ENCODE measurements at regions not wholly inside any gene's neighbourhood (a gene's known extent, or its start where the extent isn't known, plus 50 kb on each side); places are given as distances from the start of the nearest gene placed in this dataset.

DNA sequence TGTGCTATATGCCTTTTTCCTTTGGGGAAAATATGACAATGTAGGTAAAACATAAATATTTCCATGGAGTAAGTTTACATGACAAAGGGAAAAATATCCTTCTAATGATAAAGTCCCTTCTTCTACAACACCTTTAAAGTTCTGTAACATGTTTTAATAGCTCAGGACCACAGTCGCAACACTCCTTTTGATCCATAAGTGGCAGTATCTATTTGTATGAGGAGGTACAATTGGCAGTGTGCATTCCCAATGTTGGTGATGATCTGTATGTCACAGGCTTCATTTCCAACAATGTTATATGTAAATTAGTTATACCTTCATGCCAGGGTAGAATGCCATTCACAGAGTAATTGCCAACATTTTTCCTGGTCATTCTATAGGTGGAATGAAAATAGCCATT lies 127.1 kb upstream of the CCNH start:
- WGBS, 2 donors, result 82 to 93% methylated on average over 1 of the region's 1 CpG

DNA sequence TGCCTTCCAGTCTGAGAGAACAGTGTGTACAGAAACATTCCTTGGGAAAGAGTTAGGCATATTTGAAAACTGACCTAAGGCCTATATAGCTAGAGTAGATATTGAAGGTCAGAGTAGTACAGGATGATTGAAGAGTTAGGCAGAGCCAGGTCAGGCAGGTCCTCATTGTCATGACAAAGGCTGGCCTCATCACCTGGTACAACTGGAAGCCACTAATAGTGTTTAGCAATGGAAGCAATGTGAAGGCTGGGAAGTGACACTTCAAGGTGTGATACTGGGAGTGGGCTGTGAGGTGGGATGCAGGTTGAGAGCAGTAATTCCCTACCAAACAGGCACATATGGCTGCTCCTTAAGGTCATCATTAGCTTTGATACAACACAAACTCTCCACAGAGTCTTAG lies 123.6 kb upstream of the CCNH start:
- TF ChIP-seq, protein P1, sequence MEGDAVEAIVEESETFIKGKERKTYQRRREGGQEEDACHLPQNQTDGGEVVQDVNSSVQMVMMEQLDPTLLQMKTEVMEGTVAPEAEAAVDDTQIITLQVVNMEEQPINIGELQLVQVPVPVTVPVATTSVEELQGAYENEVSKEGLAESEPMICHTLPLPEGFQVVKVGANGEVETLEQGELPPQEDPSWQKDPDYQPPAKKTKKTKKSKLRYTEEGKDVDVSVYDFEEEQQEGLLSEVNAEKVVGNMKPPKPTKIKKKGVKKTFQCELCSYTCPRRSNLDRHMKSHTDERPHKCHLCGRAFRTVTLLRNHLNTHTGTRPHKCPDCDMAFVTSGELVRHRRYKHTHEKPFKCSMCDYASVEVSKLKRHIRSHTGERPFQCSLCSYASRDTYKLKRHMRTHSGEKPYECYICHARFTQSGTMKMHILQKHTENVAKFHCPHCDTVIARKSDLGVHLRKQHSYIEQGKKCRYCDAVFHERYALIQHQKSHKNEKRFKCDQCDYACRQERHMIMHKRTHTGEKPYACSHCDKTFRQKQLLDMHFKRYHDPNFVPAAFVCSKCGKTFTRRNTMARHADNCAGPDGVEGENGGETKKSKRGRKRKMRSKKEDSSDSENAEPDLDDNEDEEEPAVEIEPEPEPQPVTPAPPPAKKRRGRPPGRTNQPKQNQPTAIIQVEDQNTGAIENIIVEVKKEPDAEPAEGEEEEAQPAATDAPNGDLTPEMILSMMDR (IDR thresholded peaks at IDR 0.05), result no peak
- TF ChIP-seq POLR2A (IDR thresholded peaks at IDR 0.05), result no peak
- no peak for TF ChIP-seq POLR2AphosphoS5 (IDR thresholded peaks at IDR 0.05)
- TF ChIP-seq EP300 (IDR thresholded peaks at IDR 0.05), result no peak
- no peak overlapping the region for H3K4me3 ChIP-seq
- H3K9me3 ChIP-seq, result no peaks in the 10 kb centered on the region
- DNase-seq, result no peak
- no peaks in the 10 kb centered on the region for H3K27me3 ChIP-seq
- no peaks in the 10 kb centered on the region for H3K36me3 ChIP-seq
- no peaks in the 10 kb centered on the region for H3K4me1 ChIP-seq
- no peak for ATAC-seq (ENCODE audit: low FRiP score in 2 of 2)
- no peak overlapping the region for H3K27ac ChIP-seq

More for the DNA sequence above, 127.1 kb upstream of the CCNH start:
- Histone ChIP-seq H3K9me3 (no peaks in the 10 kb centered on the region), H3K27me3 (no peaks in the 10 kb centered on the region), H3K27ac (no peak overlapping the region), H3K36me3 (no peaks in the 10 kb centered on the region), H3K4me1 (no peaks in the 10 kb centered on the region), H3K4me3 (no peak overlapping the region)
- DNase-seq (no peak), ATAC-seq (ENCODE audit: low FRiP score in 2 of 2) (no peak)
- TF ChIP-seq EP300 (IDR thresholded peaks at IDR 0.05), result no peak
- TF ChIP-seq POLR2A (IDR thresholded peaks at IDR 0.05), result no peak
- TF ChIP-seq, protein P1 (IDR thresholded peaks at IDR 0.05), result no peak
- no peak for TF ChIP-seq POLR2AphosphoS5 (IDR thresholded peaks at IDR 0.05)

DNA sequence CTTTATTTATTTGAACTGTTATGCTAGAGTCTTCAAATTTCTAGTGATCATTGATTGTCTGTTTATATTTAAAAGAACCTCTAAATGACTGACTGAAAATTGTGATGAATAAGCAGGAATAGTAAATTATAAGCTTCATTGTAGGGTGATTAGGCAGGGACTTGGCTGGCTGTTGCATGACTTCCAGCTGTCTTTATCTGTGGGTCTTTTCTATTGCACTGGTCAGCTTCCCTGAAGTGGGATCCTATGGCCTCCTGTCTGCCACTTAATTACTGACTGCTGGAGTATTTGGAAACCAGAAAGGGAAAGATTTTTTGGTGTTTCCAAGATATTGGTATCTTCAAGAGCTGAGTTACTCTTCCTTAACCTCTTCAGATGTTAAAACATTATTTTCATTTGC lies 123.0 kb upstream of the CCNH start:
- DNase-seq (no peak), ATAC-seq (ENCODE audit: low FRiP score in 2 of 2) (no peak)
- H3K4me3 ChIP-seq, result no peak overlapping the region
- H3K9me3 ChIP-seq, result no peaks in the 10 kb centered on the region
- H3K27me3 ChIP-seq, result no peaks in the 10 kb centered on the region
- no peak overlapping the region for H3K27ac ChIP-seq
- H3K36me3 ChIP-seq, result no peaks in the 10 kb centered on the region
- H3K4me1 ChIP-seq, result no peaks in the 10 kb centered on the region
- TF ChIP-seq, protein P1 (IDR thresholded peaks at IDR 0.05), result no peak
- no peak for TF ChIP-seq EP300 (IDR thresholded peaks at IDR 0.05)
- TF ChIP-seq POLR2A (IDR thresholded peaks at IDR 0.05), result no peak
- no peak for TF ChIP-seq POLR2AphosphoS5 (IDR thresholded peaks at IDR 0.05)

DNA sequence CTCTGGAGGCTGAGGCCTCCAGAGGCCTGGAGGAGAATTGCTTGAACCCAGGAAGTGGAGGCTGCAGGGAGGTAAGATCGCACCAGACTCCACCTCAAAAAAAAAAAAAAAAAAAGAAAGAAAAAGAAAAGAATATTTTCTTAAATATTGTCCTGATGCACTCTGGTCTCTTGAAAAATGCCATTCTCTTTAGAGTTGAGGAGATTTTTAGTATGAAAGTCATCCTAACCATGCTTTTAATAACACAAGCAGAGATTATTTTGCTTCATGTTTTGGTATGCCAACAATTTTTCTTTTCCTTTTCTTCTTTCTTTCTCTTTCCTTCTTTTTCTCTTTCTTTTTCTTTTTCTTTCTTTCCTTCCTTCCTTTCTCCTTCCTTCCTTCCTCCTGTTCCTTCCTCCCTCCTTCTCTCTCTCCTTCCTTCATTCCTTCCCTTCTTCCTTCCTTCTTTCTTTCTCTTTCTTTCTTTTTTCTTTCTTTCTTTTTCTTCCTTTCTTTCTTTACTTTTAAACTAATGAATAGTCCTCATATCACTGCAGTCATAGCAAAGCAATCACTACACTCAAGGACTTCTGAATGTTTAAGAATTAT lies 116.9 kb upstream of the CCNH start:
- no peak for ATAC-seq (ENCODE audit: low FRiP score in 2 of 2)

DNA sequence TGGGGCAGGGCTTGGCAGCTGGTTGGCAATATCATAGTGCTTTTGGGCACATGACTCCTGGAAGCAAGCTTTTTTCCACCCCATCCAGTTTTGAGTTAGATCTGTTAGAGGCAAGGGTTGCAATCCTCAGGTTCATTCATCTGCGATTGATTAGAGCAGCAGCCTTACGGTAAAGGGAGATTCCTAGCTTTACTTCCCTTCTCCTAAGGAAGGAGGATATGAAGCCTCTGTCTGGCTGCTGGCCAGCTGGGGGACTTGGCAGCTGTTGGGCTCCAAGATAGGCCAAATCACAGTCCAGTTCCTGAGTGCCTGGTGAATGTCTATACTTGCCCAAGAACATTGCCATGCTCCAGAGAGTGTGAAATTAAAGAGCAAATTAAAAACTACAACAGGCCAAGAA lies 113.4 kb upstream of the CCNH start:
- H3K4me1 ChIP-seq, result no peaks in the 10 kb centered on the region
- no peak overlapping the region for H3K4me3 ChIP-seq
- no peaks in the 10 kb centered on the region for H3K27me3 ChIP-seq
- WGBS, 2 donors, result 81 to 88% methylated on average over 2 of the region's 2 CpGs
- DNase-seq, result no peak
- no peak for ATAC-seq (ENCODE audit: low FRiP score in 2 of 2)
- no peaks in the 10 kb centered on the region for H3K9me3 ChIP-seq
- H3K36me3 ChIP-seq, result no peaks in the 10 kb centered on the region
- H3K27ac ChIP-seq, result no peak overlapping the region
- TF ChIP-seq POLR2A (IDR thresholded peaks at IDR 0.05) (no peak), POLR2AphosphoS5 (IDR thresholded peaks at IDR 0.05) (no peak), EP300 (IDR thresholded peaks at IDR 0.05) (no peak)
- TF ChIP-seq, protein P1 (IDR thresholded peaks at IDR 0.05), result no peak

More for the DNA sequence above, 116.9 kb upstream of the CCNH start:
- Histone ChIP-seq H3K27me3 (no peaks in the 10 kb centered on the region), H3K9me3 (no peaks in the 10 kb centered on the region), H3K4me1 (no peaks in the 10 kb centered on the region), H3K36me3 (no peaks in the 10 kb centered on the region), H3K27ac (no peak overlapping the region), H3K4me3 (no peak overlapping the region)
- no peak for DNase-seq
- TF ChIP-seq POLR2AphosphoS5 (IDR thresholded peaks at IDR 0.05) (no peak), POLR2A (IDR thresholded peaks at IDR 0.05) (no peak), EP300 (IDR thresholded peaks at IDR 0.05) (no peak)
- TF ChIP-seq, protein P1 (IDR thresholded peaks at IDR 0.05), result no peak
- 96 to 97% methylated on average over 1 of the region's 1 CpG for WGBS, 2 donors
